ENCODE measurements at regions not wholly inside any gene's neighbourhood (a gene's known extent, or its start where the extent isn't known, plus 50 kb on each side); places are given as distances from the start of the nearest gene placed in this dataset.

DNA sequence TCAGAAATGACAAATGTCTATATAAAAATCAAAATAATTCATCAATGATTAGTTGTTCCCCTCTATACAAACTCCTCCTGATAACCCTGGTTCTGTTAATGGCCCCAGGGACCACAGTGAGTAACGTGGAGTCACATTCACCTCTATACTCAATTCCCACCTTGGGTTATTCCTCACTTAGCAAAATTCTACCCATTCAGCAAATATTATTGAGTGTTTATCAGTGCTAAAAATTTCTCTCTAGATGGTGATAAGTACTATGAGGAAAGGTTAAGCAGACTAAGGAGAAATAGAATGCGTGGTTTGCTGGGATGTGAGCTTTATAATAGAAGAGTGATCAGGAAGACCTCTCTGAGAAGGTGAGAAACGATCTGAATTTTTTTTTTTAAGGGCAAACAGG is 1124.5 kb downstream of the BCL11A start:
- no peaks in the 10 kb centered on the region for H3K79me2 ChIP-seq (ENCODE audit: low read length)
- H3K4me2 ChIP-seq (ENCODE audit: low read depth, low read length), result no peak overlapping the region
- DNase-seq, result no peak
- no peaks in the 10 kb centered on the region for H3F3A ChIP-seq (ENCODE audit: insufficient read depth, low read length)
- H3K9ac ChIP-seq (ENCODE audit: low read length), result no peak overlapping the region
- H4K20me1 ChIP-seq (ENCODE audit: insufficient read depth, low read length), result no peaks in the 10 kb centered on the region
- TF ChIP-seq EZH2phosphoT487 (IDR thresholded peaks at IDR 0.05; ENCODE audit: low read length), result no peak
- no peak for TF ChIP-seq EZH2 (optimal IDR thresholded peaks at IDR 0.05; ENCODE audit: low read depth, low read length)
- no peak for TF ChIP-seq CTCF (IDR thresholded peaks at IDR 0.05; ENCODE audit: low read length)
- H2AFZ ChIP-seq (ENCODE audit: low read length), result no peak overlapping the region
- no peaks in the 10 kb centered on the region for H3K9me3 ChIP-seq (replicated peaks; ENCODE audit: insufficient read depth, low read length)
- no peaks in the 10 kb centered on the region for H3K4me1 ChIP-seq (ENCODE audit: low read length)
- H3K36me3 ChIP-seq (replicated peaks; ENCODE audit: insufficient read depth, low read length), result no peaks in the 10 kb centered on the region
- H3K27me3 ChIP-seq (replicated peaks; ENCODE audit: insufficient read depth, low read length), result no peaks in the 10 kb centered on the region
- no peaks in the 10 kb centered on the region for H3K9me2 ChIP-seq (replicated peaks; ENCODE audit: insufficient read depth, low read length)
- H3K4me3 ChIP-seq (ENCODE audit: low read length), result no peak overlapping the region
- no peak overlapping the region for H3K27ac ChIP-seq (ENCODE audit: low read length)

DNA sequence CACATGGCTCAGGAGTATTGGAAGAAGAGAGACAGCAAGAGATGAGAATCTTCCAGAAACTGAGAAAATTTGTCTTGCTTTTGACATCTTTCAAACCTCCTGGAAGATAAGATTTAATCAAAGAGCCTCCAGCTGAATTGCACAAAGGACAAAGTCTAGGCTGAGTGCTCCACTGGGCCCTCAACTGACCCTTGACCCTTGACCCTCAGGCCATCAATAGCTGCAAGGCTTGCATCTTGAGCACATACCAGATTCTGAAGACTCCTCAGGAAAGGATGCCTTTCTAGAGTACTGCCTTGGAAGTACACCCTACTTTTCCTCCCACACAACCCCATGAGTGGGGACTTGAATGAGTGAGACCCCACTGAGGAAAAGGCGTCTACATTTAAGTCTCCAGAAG is 1125.5 kb downstream of the BCL11A start:
- Histone ChIP-seq H3K27ac (ENCODE audit: low read length) (no peak overlapping the region), H3K4me2 (ENCODE audit: low read depth, low read length) (no peak overlapping the region), H3K9me3 (replicated peaks; ENCODE audit: insufficient read depth, low read length) (no peaks in the 10 kb centered on the region), H3K4me3 (ENCODE audit: low read length) (no peak overlapping the region), H2AFZ (ENCODE audit: low read length) (no peak overlapping the region), H3K27me3 (replicated peaks; ENCODE audit: insufficient read depth, low read length) (no peaks in the 10 kb centered on the region), H4K20me1 (ENCODE audit: insufficient read depth, low read length) (no peaks in the 10 kb centered on the region), H3F3A (ENCODE audit: insufficient read depth, low read length) (no peaks in the 10 kb centered on the region), H3K9me2 (replicated peaks; ENCODE audit: insufficient read depth, low read length) (no peaks in the 10 kb centered on the region), H3K9ac (ENCODE audit: low read length) (no peak overlapping the region), H3K4me1 (ENCODE audit: low read length) (no peaks in the 10 kb centered on the region), H3K36me3 (replicated peaks; ENCODE audit: insufficient read depth, low read length) (no peaks in the 10 kb centered on the region), H3K79me2 (ENCODE audit: low read length) (no peaks in the 10 kb centered on the region)
- TF ChIP-seq EZH2 (optimal IDR thresholded peaks at IDR 0.05; ENCODE audit: low read depth, low read length) (no peak), CTCF (IDR thresholded peaks at IDR 0.05; ENCODE audit: low read length) (no peak), EZH2phosphoT487 (IDR thresholded peaks at IDR 0.05; ENCODE audit: low read length) (no peak)
- DNase-seq, result no peak

GRCh38 chr2:59425247-59425646 is 1128.2 kb downstream of the BCL11A start:
- Histone ChIP-seq H2AFZ (ENCODE audit: low read length) (no peak overlapping the region), H3K4me1 (ENCODE audit: low read length) (no peaks in the 10 kb centered on the region), H3K4me3 (ENCODE audit: low read length) (no peak overlapping the region), H3K36me3 (replicated peaks; ENCODE audit: insufficient read depth, low read length) (no peaks in the 10 kb centered on the region), H3K9ac (ENCODE audit: low read length) (no peak overlapping the region), H4K20me1 (ENCODE audit: insufficient read depth, low read length) (no peaks in the 10 kb centered on the region), H3K9me3 (replicated peaks; ENCODE audit: insufficient read depth, low read length) (no peaks in the 10 kb centered on the region), H3K4me2 (ENCODE audit: low read depth, low read length) (no peak overlapping the region), H3K9me2 (replicated peaks; ENCODE audit: insufficient read depth, low read length) (no peaks in the 10 kb centered on the region), H3F3A (ENCODE audit: insufficient read depth, low read length) (no peaks in the 10 kb centered on the region), H3K27ac (ENCODE audit: low read length) (no peak overlapping the region), H3K79me2 (ENCODE audit: low read length) (no peaks in the 10 kb centered on the region), H3K27me3 (replicated peaks; ENCODE audit: insufficient read depth, low read length) (no peaks in the 10 kb centered on the region)
- no peak for DNase-seq
- TF ChIP-seq EZH2phosphoT487 (IDR thresholded peaks at IDR 0.05; ENCODE audit: low read length) (no peak), CTCF (IDR thresholded peaks at IDR 0.05; ENCODE audit: low read length) (no peak), EZH2 (optimal IDR thresholded peaks at IDR 0.05; ENCODE audit: low read depth, low read length) (no peak)

Measured in MM.1S (cell line).